IMR-90 (cell line): ENCODE measurements at regions not wholly inside any gene's neighbourhood (a gene's known extent, or its start where the extent isn't known, plus 50 kb on each side); places are given as distances from the start of the nearest gene placed in this dataset.

Experiments used
- CTCF ChIP-seq: conservative IDR thresholded peaks from 2 replicates; pipeline ENCODE4 v1.5.1; 2012; ENCODE audit warnings: mild to moderate bottlenecking, low read depth, low read length, improper control_type of control experiment
- RAD21 ChIP-seq: IDR thresholded peaks from 2 replicates; pipeline ENCODE4 v1.6.1; 2012; ENCODE audit warnings: low read length, improper control_type of control experiment
- RFX5 ChIP-seq: IDR thresholded peaks from 2 replicates; pipeline ENCODE4 v1.8.0; 2012; ENCODE audit warnings: low read depth, mild to moderate bottlenecking, low read length, moderate library complexity

GRCh38 chr1:218643281-218643680 lies 298.1 kb downstream of the TGFB2 start:
- no peak for TF ChIP-seq CTCF
- no peak for TF ChIP-seq RAD21
- no peak for TF ChIP-seq RFX5
